ENCODE measurements at regions not wholly inside any gene's neighbourhood (a gene's known extent, or its start where the extent isn't known, plus 50 kb on each side); places are given as distances from the start of the nearest gene placed in this dataset.

DNA sequence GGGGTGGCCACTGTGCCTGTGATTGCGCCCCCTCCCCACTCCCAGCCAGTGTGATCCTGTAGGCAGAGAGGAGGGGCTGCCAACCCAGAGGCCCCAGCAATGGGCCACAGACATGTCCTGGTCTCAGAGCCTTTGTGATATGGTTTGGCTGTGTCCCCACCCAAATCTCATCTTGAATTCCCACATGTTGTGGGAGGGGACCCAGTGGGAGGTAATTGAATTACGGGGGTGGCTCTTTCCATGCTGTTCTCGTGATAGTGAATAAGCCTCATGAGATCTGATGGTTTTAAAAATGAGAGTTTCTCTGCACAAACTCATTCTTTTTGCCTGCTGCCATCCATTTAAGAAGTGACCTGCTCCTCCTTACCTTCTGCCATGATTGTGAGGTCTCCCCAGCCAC lies 56.8 kb upstream of the ZNF469 start:
- TF ChIP-seq, protein P1, sequence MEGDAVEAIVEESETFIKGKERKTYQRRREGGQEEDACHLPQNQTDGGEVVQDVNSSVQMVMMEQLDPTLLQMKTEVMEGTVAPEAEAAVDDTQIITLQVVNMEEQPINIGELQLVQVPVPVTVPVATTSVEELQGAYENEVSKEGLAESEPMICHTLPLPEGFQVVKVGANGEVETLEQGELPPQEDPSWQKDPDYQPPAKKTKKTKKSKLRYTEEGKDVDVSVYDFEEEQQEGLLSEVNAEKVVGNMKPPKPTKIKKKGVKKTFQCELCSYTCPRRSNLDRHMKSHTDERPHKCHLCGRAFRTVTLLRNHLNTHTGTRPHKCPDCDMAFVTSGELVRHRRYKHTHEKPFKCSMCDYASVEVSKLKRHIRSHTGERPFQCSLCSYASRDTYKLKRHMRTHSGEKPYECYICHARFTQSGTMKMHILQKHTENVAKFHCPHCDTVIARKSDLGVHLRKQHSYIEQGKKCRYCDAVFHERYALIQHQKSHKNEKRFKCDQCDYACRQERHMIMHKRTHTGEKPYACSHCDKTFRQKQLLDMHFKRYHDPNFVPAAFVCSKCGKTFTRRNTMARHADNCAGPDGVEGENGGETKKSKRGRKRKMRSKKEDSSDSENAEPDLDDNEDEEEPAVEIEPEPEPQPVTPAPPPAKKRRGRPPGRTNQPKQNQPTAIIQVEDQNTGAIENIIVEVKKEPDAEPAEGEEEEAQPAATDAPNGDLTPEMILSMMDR (IDR thresholded peaks at IDR 0.05), result no peak
- no peak for TF ChIP-seq POLR2AphosphoS5 (IDR thresholded peaks at IDR 0.05)
- TF ChIP-seq POLR2A (IDR thresholded peaks at IDR 0.05), result no peak

Data from prostate gland (tissue), 2 donors.